CD8-positive, alpha-beta memory T cell (primary cell): ENCODE measurements at regions not wholly inside any gene's neighbourhood (a gene's known extent, or its start where the extent isn't known, plus 50 kb on each side); places are given as distances from the start of the nearest gene placed in this dataset.
A peak's percentile ranks its signal among the peaks of the same experiment; 100 is the strongest.

Experiments
- CTCF ChIA-PET: fragments of 350-600 bp; sonication (Branson Sonifier 250); formaldehyde crosslinking; loops from one replicate; lab custom pipeline; 2021; ENCODE audit warnings: antibody characterized with exemption; lab: Charles Lee
- POLR2A ChIA-PET: fragments of 350-600 bp; sonication (Branson Sonifier 250); formaldehyde crosslinking; loops from one replicate; lab custom pipeline; 2021; ENCODE audit warnings: antibody characterized with exemption; lab: Charles Lee
- DNase-seq, 5 donors: peaks; one replicate each; pipeline versions ENCODE4 v3.0.0 to v3.0.0-alpha.2; 2020 to 2022; ENCODE audit warnings: mixed read lengths in 1 of 5
- H3K27ac ChIP-seq: one replicate; pipeline ENCODE4 v1.7.0; 2013; ENCODE audit warnings: low read depth, mild to moderate bottlenecking, low read length, moderate library complexity
- H3K27me3 ChIP-seq: 2 replicates; pipeline ENCODE4 v1.7.0; 2013; ENCODE audit warnings: low read length, mild to moderate bottlenecking; ENCODE audit not compliant: insufficient read depth, poor library complexity, severe bottlenecking
- H3K36me3 ChIP-seq: 2 replicates; pipeline ENCODE4 v1.7.0; 2013; ENCODE audit warnings: mild to moderate bottlenecking, low read length, moderate library complexity; ENCODE audit not compliant: insufficient read depth
- H3K4me1 ChIP-seq: 2 replicates; pipeline ENCODE4 v1.7.0; 2013; ENCODE audit warnings: mild to moderate bottlenecking, low read length, moderate library complexity; ENCODE audit not compliant: insufficient read depth
- H3K4me3 ChIP-seq: 2 replicates; pipeline ENCODE4 v1.7.0; 2013; ENCODE audit warnings: mild to moderate bottlenecking, low read length
- H3K9me3 ChIP-seq: 2 replicates; pipeline ENCODE4 v1.7.0; 2013; ENCODE audit warnings: mild to moderate bottlenecking, low read length
- H3K27ac Mint-ChIP-seq, 8 donors: one replicate each; pipeline ENCODE4 v1.8.0; 2020 to 2021; ENCODE audit warnings: mixed read lengths in 8 of 8, mild to moderate bottlenecking in 6 of 8, inconsistent platforms in 3 of 8, moderate library complexity in 3 of 8
- H3K27me3 Mint-ChIP-seq, 2 donors: one replicate each; pipeline ENCODE4 v1.8.0; 2020 to 2021; ENCODE audit warnings: mixed read lengths in 2 of 2, mild to moderate bottlenecking in 1 of 2, moderate library complexity in 1 of 2
- H3K36me3 Mint-ChIP-seq, 3 donors: one replicate each; pipeline ENCODE4 v1.8.0; 2020 to 2021; ENCODE audit warnings: mixed read lengths in 3 of 3, inconsistent platforms in 1 of 3, mild to moderate bottlenecking in 1 of 3
- H3K4me1 Mint-ChIP-seq, 3 donors: one replicate each; pipeline ENCODE4 v1.8.0; 2020 to 2021; ENCODE audit warnings: mixed read lengths in 3 of 3, inconsistent platforms in 1 of 3, mild to moderate bottlenecking in 1 of 3
- H3K4me3 Mint-ChIP-seq, 7 donors: one replicate each; pipeline ENCODE4 v1.8.0; 2020 to 2021; ENCODE audit warnings: mixed read lengths in 7 of 7, mild to moderate bottlenecking in 6 of 7, moderate library complexity in 4 of 7, inconsistent platforms in 2 of 7
- H3K9me3 Mint-ChIP-seq, 5 donors: one replicate each; pipeline ENCODE4 v1.8.0; 2020 to 2022; ENCODE audit warnings: mixed read lengths in 5 of 5, mild to moderate bottlenecking in 3 of 5, moderate library complexity in 2 of 5, inconsistent platforms in 1 of 5

DNA sequence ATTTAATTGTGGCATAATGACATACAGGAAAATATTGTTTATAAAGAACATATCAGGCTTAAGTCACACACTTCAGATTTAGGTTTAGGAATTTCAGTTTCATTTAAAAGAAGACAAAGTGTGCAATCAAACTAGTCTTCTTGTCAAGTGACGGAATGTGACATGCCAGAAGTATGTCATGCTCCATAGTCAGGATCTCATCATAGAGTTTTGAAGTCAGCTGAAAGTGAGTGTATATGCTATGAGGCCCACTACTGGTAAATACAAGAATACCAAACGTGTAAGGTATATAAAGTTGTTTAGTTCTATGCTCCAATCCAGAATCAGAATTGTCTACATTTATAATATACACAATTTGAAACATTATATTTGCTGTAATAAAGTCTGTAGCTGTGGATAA, 988.4 kb downstream of the TBL1XR1 start:
- H3K9me3 ChIP-seq: no peaks in the 10 kb centered on the region
- H3K9me3 Mint-ChIP-seq: peaks cover 0 to 6% (median 0%) of the 10 kb centered on the region in 5 donors
- DNase-seq: no peak
- no peak overlapping the region for H3K4me3 ChIP-seq
- no peaks in the 10 kb centered on the region for H3K36me3 Mint-ChIP-seq
- no peaks in the 10 kb centered on the region for H3K27me3 Mint-ChIP-seq
- no peaks in the 10 kb centered on the region for H3K4me1 ChIP-seq
- CTCF ChIA-PET: no interaction called here
- H3K36me3 ChIP-seq: no peaks in the 10 kb centered on the region
- no peaks in the 10 kb centered on the region for H3K4me1 Mint-ChIP-seq
- H3K27ac ChIP-seq: no peak overlapping the region
- no peaks in the 10 kb centered on the region for H3K27me3 ChIP-seq
- H3K4me3 Mint-ChIP-seq: no peak overlapping the region
- POLR2A ChIA-PET: no interaction called here
- H3K27ac Mint-ChIP-seq: no peak overlapping the region

DNA sequence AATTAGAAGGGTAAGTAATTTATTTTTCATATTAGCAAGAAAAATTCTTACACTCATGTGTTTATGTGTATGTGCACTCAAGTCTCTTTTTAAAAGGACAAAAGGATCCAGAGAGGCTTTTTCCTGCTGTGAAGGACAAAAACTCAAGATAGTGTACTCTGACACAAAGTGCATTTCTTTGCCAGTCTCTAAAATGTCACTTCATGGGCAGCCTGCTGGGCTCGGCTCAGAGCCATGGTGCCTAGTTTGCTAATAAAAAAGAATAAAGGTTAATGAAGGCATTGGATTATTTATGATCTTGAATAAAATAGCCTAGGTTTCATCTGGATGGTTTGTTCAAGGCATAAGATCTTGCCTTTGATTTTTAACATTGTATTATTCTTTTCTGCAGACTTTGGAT, 989.0 kb downstream of the TBL1XR1 start:
- ChIA-PET CTCF (no interaction called here), POLR2A (no interaction called here)
- H3K4me1 ChIP-seq: no peaks in the 10 kb centered on the region
- H3K36me3 Mint-ChIP-seq: no peaks in the 10 kb centered on the region
- H3K27me3 ChIP-seq: no peaks in the 10 kb centered on the region
- H3K4me3 Mint-ChIP-seq: no peak overlapping the region
- no peak overlapping the region for H3K27ac Mint-ChIP-seq
- DNase-seq: no peak
- no peak overlapping the region for H3K27ac ChIP-seq
- no peak overlapping the region for H3K4me3 ChIP-seq
- H3K9me3 ChIP-seq: no peaks in the 10 kb centered on the region
- H3K9me3 Mint-ChIP-seq: peaks cover 0 to 9% (median 1%) of the 10 kb centered on the region in 5 donors
- H3K36me3 ChIP-seq: no peaks in the 10 kb centered on the region
- H3K4me1 Mint-ChIP-seq: no peaks in the 10 kb centered on the region
- no peaks in the 10 kb centered on the region for H3K27me3 Mint-ChIP-seq

DNA sequence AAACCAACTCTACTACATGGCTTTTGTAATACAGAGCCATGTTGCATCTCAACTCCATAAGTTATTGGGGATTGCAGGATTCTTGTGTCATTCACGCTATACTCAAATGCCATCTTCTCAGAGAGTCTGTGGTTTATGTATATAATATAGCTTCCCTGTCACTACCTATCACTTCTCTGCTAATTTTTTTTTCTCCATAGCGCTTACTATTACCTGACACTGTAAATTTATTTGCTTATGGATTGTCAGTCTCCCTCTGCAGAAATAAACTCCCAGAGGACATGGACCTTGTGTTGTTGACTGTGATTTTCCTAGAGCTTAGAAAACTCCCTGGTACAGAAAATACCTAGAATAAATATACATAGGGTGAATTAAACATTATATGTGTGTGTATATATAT, 990.5 kb downstream of the TBL1XR1 start:
- no peak overlapping the region for H3K27ac ChIP-seq
- DNase-seq: no peak
- Mint-ChIP-seq H3K4me3 (no peak overlapping the region), H3K36me3 (no peaks in the 10 kb centered on the region), H3K27ac (no peak overlapping the region), H3K4me1 (no peaks in the 10 kb centered on the region), H3K27me3 (no peaks in the 10 kb centered on the region), H3K9me3 (peaks cover 0 to 12% (median 3%) of the 10 kb centered on the region in 5 donors)
- ChIA-PET CTCF (no interaction called here), POLR2A (no interaction called here)
- H3K36me3 ChIP-seq: no peaks in the 10 kb centered on the region
- H3K9me3 ChIP-seq: no peaks in the 10 kb centered on the region
- H3K4me3 ChIP-seq: no peak overlapping the region
- no peaks in the 10 kb centered on the region for H3K4me1 ChIP-seq
- H3K27me3 ChIP-seq: no peaks in the 10 kb centered on the region

DNA sequence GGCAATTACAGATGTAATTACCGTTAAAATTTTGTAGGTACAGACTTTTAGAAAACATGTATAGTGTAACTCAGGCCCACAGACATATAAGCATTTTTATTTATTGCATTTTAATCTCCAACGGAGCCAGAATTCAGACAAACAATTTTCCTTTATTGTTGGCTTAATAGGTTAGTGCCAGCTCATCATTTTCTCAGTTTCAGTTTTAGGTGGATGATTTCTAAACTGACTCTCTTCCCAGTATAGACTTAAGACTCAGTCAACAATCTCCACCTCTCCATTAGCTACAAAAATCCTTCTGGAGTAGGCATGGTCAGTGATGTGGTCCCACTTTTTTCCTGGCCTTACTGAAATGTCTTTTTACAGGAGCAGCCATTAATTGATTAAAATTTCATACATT, 994.6 kb downstream of the TBL1XR1 start:
- Histone ChIP-seq H3K27me3 (no peaks in the 10 kb centered on the region), H3K4me1 (no peaks in the 10 kb centered on the region), H3K36me3 (no peaks in the 10 kb centered on the region), H3K27ac (no peak overlapping the region), H3K9me3 (no peaks in the 10 kb centered on the region), H3K4me3 (no peak overlapping the region)
- no peak overlapping the region for H3K27ac Mint-ChIP-seq
- no peaks in the 10 kb centered on the region for H3K27me3 Mint-ChIP-seq
- no peak for DNase-seq
- POLR2A ChIA-PET: no interaction called here
- CTCF ChIA-PET: no interaction called here
- H3K36me3 Mint-ChIP-seq: peaks cover 0 to 1% (median 0%) of the 10 kb centered on the region in 3 donors
- H3K9me3 Mint-ChIP-seq: peaks cover 0 to 19% (median 5%) of the 10 kb centered on the region in 5 donors
- H3K4me3 Mint-ChIP-seq: no peak overlapping the region
- no peaks in the 10 kb centered on the region for H3K4me1 Mint-ChIP-seq

DNA sequence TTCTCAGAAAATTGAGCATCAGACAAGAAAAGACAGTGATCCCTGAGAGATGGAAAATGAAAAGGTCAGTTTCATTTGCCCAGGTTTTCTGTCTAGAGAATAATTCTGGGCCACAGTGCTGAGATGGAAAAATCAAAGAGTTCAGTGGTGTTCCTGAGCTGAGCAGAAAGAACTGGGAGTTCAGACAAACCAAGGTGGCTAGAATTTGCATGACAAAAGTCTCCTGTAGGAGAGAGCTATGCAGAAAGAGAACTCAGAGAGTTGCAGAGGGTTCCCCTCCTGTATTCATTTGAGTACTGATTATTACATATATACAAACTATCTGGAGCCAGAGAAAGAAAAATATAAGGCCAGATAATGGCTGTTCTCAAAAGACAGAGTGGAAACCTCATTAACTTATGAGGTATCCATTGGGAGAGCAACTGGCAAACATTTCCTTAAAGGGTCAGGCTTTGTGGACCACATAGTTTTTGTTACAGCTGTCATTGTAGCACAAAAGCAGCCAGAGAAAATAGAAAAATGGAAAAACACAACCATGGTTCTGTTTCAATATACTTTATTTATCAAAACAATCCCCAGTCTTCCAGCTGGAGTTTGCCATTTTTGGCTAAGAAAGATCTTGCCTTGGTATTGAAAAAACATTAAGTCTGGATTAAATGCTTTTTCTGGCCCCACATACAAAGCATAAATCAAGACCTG, 1004.1 kb downstream of the TBL1XR1 start:
- POLR2A ChIA-PET: no interaction called here

DNA sequence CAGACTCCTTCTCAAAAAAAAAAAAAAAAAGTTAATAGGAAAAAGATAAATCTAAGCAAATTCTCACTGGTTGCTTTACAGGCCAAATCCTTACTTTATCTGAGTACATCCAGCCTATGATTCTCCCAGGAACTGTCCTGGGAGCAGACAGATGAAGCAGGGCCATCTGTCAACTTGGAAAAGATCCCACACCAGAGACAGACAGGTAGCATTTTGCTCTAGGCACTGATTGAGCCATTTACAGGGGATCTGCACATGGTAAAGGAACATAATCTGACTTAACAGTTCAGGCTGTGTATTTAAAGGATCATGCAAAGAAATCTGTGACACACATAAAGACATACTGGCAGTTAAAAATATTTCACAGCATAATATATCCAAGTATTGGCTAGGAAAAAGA, 1006.5 kb downstream of the TBL1XR1 start:
- no peaks in the 10 kb centered on the region for H3K4me1 ChIP-seq
- no peaks in the 10 kb centered on the region for H3K4me1 Mint-ChIP-seq
- H3K4me3 ChIP-seq: no peak overlapping the region
- H3K4me3 Mint-ChIP-seq: no peak overlapping the region
- H3K27me3 ChIP-seq: no peaks in the 10 kb centered on the region
- CTCF ChIA-PET: no interaction called here
- DNase-seq: no peak
- POLR2A ChIA-PET: no interaction called here
- H3K27ac ChIP-seq: no peak overlapping the region
- H3K9me3 Mint-ChIP-seq: peaks cover 6 to 34% (median 13%) of the 10 kb centered on the region in 5 donors
- H3K36me3 Mint-ChIP-seq: no peaks in the 10 kb centered on the region
- no peaks in the 10 kb centered on the region for H3K27me3 Mint-ChIP-seq
- H3K36me3 ChIP-seq: no peaks in the 10 kb centered on the region
- no peaks in the 10 kb centered on the region for H3K9me3 ChIP-seq
- no peak overlapping the region for H3K27ac Mint-ChIP-seq

More for the DNA sequence above, 1004.1 kb downstream of the TBL1XR1 start:
- no peaks in the 10 kb centered on the region for H3K36me3 Mint-ChIP-seq
- no peaks in the 10 kb centered on the region for H3K9me3 ChIP-seq
- no peak for DNase-seq
- H3K4me1 Mint-ChIP-seq: no peaks in the 10 kb centered on the region
- no peak overlapping the region for H3K4me3 Mint-ChIP-seq
- no peak overlapping the region for H3K27ac ChIP-seq
- H3K9me3 Mint-ChIP-seq: peaks cover 6 to 26% (median 13%) of the 10 kb centered on the region in 5 donors
- no peaks in the 10 kb centered on the region for H3K27me3 Mint-ChIP-seq
- CTCF ChIA-PET: no interaction called here
- H3K27me3 ChIP-seq: no peaks in the 10 kb centered on the region
- H3K4me1 ChIP-seq: no peaks in the 10 kb centered on the region
- H3K27ac Mint-ChIP-seq: peak overlapping the region in 1 of 8 donors; percentile 54
- H3K36me3 ChIP-seq: no peaks in the 10 kb centered on the region
- no peak overlapping the region for H3K4me3 ChIP-seq

DNA sequence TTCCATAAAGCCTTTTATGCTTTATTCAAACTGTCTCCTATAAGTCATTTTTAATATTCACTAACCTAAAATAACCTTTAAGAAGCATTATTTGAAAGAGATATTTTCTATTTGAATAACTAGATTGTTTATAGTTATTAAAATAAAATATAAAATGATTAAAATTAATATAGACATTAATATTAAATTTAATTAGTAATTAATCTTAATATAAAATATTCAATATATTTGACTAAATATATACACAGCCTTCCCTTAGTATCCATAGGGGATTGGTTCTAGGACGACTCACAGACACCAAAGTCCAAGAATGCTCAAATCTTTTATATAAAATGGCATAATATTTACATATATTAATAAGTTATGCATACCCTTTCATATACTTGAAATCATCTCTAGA, 1014.1 kb downstream of the TBL1XR1 start:
- Histone ChIP-seq H3K27me3 (no peaks in the 10 kb centered on the region), H3K9me3 (no peaks in the 10 kb centered on the region), H3K4me3 (no peak overlapping the region), H3K4me1 (no peaks in the 10 kb centered on the region), H3K36me3 (no peaks in the 10 kb centered on the region), H3K27ac (no peak overlapping the region)
- CTCF ChIA-PET: no interaction called here
- Mint-ChIP-seq H3K4me3 (no peak overlapping the region), H3K27ac (no peak overlapping the region), H3K4me1 (no peaks in the 10 kb centered on the region), H3K27me3 (no peaks in the 10 kb centered on the region), H3K9me3 (peaks cover 0 to 29% (median 2%) of the 10 kb centered on the region in 5 donors), H3K36me3 (no peaks in the 10 kb centered on the region)
- POLR2A ChIA-PET: no interaction called here
- DNase-seq: no peak

DNA sequence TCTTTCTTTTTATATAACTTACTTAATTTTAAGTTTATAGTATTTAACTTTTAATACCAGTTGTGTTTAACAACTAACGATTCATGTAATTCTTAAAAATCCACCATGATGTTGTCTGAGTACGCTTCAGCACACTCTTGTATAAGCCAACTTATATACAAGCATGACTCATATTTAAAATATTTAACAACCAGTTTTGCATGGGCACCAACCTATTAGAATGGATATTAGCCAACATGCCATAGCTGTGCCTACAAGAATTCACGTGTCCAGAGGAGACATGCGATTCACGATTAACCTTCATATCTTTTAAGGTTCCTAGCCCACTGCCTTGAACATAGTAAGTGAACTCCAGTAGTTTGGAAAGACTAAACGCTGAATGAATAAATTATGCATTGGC, 1023.2 kb downstream of the TBL1XR1 start:
- Mint-ChIP-seq H3K9me3 (peaks cover 0 to 28% (median 0%) of the 10 kb centered on the region in 5 donors), H3K4me1 (no peaks in the 10 kb centered on the region)

More for the DNA sequence above, 1023.2 kb downstream of the TBL1XR1 start:
- Histone ChIP-seq H3K9me3 (no peaks in the 10 kb centered on the region), H3K27ac (no peak overlapping the region), H3K36me3 (no peaks in the 10 kb centered on the region), H3K4me1 (no peaks in the 10 kb centered on the region), H3K27me3 (no peaks in the 10 kb centered on the region), H3K4me3 (no peak overlapping the region)
- no peak overlapping the region for H3K27ac Mint-ChIP-seq
- ChIA-PET POLR2A (no interaction called here), CTCF (no interaction called here)
- no peak for DNase-seq
- no peaks in the 10 kb centered on the region for H3K27me3 Mint-ChIP-seq
- no peaks in the 10 kb centered on the region for H3K36me3 Mint-ChIP-seq
- no peak overlapping the region for H3K4me3 Mint-ChIP-seq
